NCI-H2029 (cell line): ENCODE measurements at regions not wholly inside any gene's neighbourhood (a gene's known extent, or its start where the extent isn't known, plus 50 kb on each side); places are given as distances from the start of the nearest gene placed in this dataset.
"Not testable (repeated sequence)": the region's sequence is repeated elsewhere in the genome, so short reads cannot be mapped to it uniquely, and the experiment has no call there.

Source experiments
- DNase-seq: peaks from one replicate; lab custom pipeline; 2025; lab: John Stamatoyannopoulos, UW

- no peak for DNase-seq
Observed at GRCh38 chr10:124180947-124181549, 87.7 kb upstream of the CHST15 start.

- DNase-seq: no peak
Observed at GRCh38 chr10:124180044-124180745, 86.8 kb upstream of the CHST15 start.

GRCh38 chr10:124179308-124180043 is 86.1 kb upstream of the CHST15 start:
- DNase-seq: no peak

- no peak for DNase-seq
Observed at GRCh38 chr10:124177180-124177518, 83.8 kb upstream of the CHST15 start.

GRCh38 chr10:124176349-124177179 is 83.2 kb upstream of the CHST15 start:
- no peak for DNase-seq

- no peak for DNase-seq
Observed at GRCh38 chr10:124175701-124176348, 82.4 kb upstream of the CHST15 start.

- no peak for DNase-seq
Observed at GRCh38 chr10:124174673-124175645, 81.6 kb upstream of the CHST15 start.

GRCh38 chr10:124174071-124174566 is 80.7 kb upstream of the CHST15 start:
- DNase-seq: no peak

- no peak for DNase-seq
Observed at GRCh38 chr10:124173298-124173900, 80.0 kb upstream of the CHST15 start.

- DNase-seq: no peak
Observed at GRCh38 chr10:124172181-124172916, 79.0 kb upstream of the CHST15 start.

- DNase-seq: no peak
Observed at GRCh38 chr10:124171561-124171960, 78.2 kb upstream of the CHST15 start.

GRCh38 chr10:124170631-124171030 is 77.2 kb upstream of the CHST15 start:
- DNase-seq: no peak

- no peak for DNase-seq
Observed at GRCh38 chr10:124168991-124169802, 75.8 kb upstream of the CHST15 start.

GRCh38 chr10:124168581-124168980 is 75.2 kb upstream of the CHST15 start:
- no peak for DNase-seq

- not testable (repeated sequence) for DNase-seq
Observed at GRCh38 chr10:124167925-124168324, 74.5 kb upstream of the CHST15 start.

GRCh38 chr10:124166431-124167125 is 73.2 kb upstream of the CHST15 start:
- DNase-seq: no peak

GRCh38 chr10:124165827-124166226 is 72.4 kb upstream of the CHST15 start:
- DNase-seq: no peak

GRCh38 chr10:124165311-124165710 is 71.9 kb upstream of the CHST15 start:
- no peak for DNase-seq
